RWPE1 (cell line): ENCODE measurements at regions not wholly inside any gene's neighbourhood (a gene's known extent, or its start where the extent isn't known, plus 50 kb on each side); places are given as distances from the start of the nearest gene placed in this dataset.

ENCODE experiments used
- CTCF ChIA-PET: fragments of 350-600 bp; sonication (Branson Sonifier 250); formaldehyde crosslinking; extraction: SDS; loops from one replicate; lab custom pipeline; 2021; lab: Yijun Ruan, JAX
- POLR2A ChIA-PET: fragments of 400-600 bp; formaldehyde crosslinking; extraction: SDS; loops from one replicate; lab custom pipeline; 2020; ENCODE audit warnings: antibody characterized with exemption; ENCODE audit not compliant: low non-redundant PET; lab: Yijun Ruan, JAX
- DNase-seq: peaks from one replicate; pipeline ENCODE4 v3.0.0; 2012; ENCODE audit warnings: low spot score
- H3K27ac ChIP-seq: fragments of 450-650 bp; 2 replicates; pipeline ENCODE4 v1.5.1; 2017
- CTCF ChIP-seq: fragments of 450-650 bp; conservative IDR thresholded peaks from 2 replicates; pipeline ENCODE4 v1.5.1; 2017; ENCODE audit warnings: low read depth, mild to moderate bottlenecking

GRCh38 chr13:84574851-84575250 lies 692.6 kb upstream of the SLITRK1 start:
- no peak overlapping the region for H3K27ac ChIP-seq
- DNase-seq, result peak; percentile 6
- CTCF ChIA-PET, result interaction anchor here (0.6 kb wide), 3 partner anchors 62 to 1184 kb away, joined by 3 to 5 read pairs (median 4); no protein-coding TSS in a partner anchor
- POLR2A ChIA-PET, result no interaction called here
- TF ChIP-seq CTCF, result peak; percentile 49

- ChIA-PET CTCF (no interaction called here), POLR2A (no interaction called here)
- TF ChIP-seq CTCF, result no peak
- DNase-seq, result no peak
- H3K27ac ChIP-seq, result no peak overlapping the region
These were observed 689.0 kb upstream of the SLITRK1 start for GRCh38 chr13:84571264-84571663.

- POLR2A ChIA-PET, result no interaction called here
- DNase-seq, result no peak
- H3K27ac ChIP-seq, result no peak overlapping the region
- CTCF ChIA-PET, result no interaction called here
- no peak for TF ChIP-seq CTCF
These were observed 688.6 kb upstream of the SLITRK1 start for GRCh38 chr13:84570831-84571230.

GRCh38 chr13:84569366-84569765 lies 687.1 kb upstream of the SLITRK1 start:
- CTCF ChIA-PET, result interaction anchor here (0.6 kb wide), 1 partner anchor 221 kb away, joined by 3 read pairs; no protein-coding TSS in a partner anchor

GRCh38 chr13:84567848-84568247 lies 685.6 kb upstream of the SLITRK1 start:
- ChIA-PET POLR2A (no interaction called here), CTCF (no interaction called here)
- no peak for TF ChIP-seq CTCF
- DNase-seq, result no peak
- no peak overlapping the region for H3K27ac ChIP-seq

More at GRCh38 chr13:84569366-84569765, 687.1 kb upstream of the SLITRK1 start:
- TF ChIP-seq CTCF, result no peak
- H3K27ac ChIP-seq, result no peak overlapping the region
- POLR2A ChIA-PET, result no interaction called here
- DNase-seq, result no peak

GRCh38 chr13:84566780-84567179 lies 684.5 kb upstream of the SLITRK1 start:
- DNase-seq, result no peak
- H3K27ac ChIP-seq, result no peak overlapping the region
- ChIA-PET POLR2A (no interaction called here), CTCF (no interaction called here)
- TF ChIP-seq CTCF, result no peak
